ENCODE measurements at regions not wholly inside any gene's neighbourhood (a gene's known extent, or its start where the extent isn't known, plus 50 kb on each side); places are given as distances from the start of the nearest gene placed in this dataset.
"Not testable (repeated sequence)": the region's sequence is repeated elsewhere in the genome, so short reads cannot be mapped to it uniquely, and the experiment has no call there.

DNA sequence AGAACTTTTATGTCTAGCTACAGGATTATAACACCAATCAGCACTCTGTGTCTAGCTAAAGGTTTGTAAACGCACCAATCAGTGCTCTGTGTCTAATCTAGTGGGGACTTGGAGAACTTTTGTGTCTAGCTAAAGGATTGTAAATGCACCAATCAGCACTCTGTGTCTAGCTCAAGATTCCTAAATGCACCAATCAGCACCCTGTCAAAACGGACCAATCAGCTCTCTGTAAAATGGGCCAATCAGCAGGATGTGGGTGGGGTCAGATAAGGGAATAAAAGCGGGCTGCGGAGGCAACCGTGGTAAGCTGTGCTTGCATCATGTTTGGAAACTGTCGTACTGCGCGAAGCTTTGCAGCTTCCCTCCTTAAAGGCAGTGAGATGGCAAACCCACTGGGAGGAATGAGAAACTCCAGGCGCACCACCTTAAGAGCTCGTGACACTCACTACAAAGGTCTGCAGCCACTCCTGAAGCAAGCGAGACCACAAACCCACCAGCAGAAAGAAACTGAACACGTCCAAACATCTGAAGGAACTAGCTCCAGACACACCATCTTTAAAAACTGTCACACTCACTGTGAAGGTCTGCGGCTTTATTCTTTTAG lies 112.1 kb upstream of the DUSP22 start:
- H3K4me3 ChIP-seq = peak overlapping the region; percentile 64
- H3K27me3 ChIP-seq, H4K20me1 ChIP-seq, H3K36me3 ChIP-seq: not testable (repeated sequence)
- peak overlapping the region; percentile 90 for H3K4me2 ChIP-seq
- H3K27ac ChIP-seq = peak overlapping the region; percentile 88
- peaks cover 23% of the 10 kb centered on the region for H3K9me3 ChIP-seq
- H3K9ac ChIP-seq = peak overlapping the region; percentile 74
- TF ChIP-seq Cebpa-rat (IDR thresholded peaks at IDR 0.05) = 0 out of 2 replicates have a peak, but pooled peaks have one; percentile 27
- H3K4me1 ChIP-seq = peaks cover 64% of the 10 kb centered on the region

DNA sequence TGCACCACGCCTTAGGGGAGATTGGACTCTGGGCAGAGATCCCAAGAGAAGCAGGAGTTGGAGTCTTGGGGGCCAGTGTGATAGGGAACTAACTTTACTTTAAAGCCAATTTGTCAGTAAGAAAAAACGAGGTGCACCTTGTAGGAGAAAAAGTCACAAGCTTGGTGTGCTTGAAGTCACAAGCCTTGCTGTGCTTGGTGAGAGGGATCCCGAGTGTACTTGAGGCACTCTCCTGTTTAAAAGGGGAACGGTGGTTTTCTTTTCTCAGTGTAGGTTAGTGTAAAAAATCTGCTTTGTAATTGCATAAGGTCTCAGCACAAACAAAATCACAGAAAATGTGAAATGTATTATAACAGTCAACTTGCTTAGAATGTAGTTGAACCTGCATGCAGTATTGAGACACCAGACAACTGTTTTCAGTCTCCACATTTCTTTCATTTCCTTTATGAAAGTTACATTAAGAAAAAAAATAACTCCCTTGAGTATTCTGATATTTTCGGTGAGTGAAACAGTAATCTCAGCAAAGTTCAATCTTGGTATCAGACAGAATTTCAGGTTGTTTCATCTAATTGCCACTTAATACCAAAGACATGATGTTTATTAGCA lies 111.1 kb upstream of the DUSP22 start:
- Histone ChIP-seq H3K36me3 (0 out of 2 replicates have a peak, but pooled peaks cover 6% of the 10 kb centered on the region), H3K27ac (peak overlapping the region; percentile 88), H3K9me3 (peaks cover 23% of the 10 kb centered on the region), H3K9ac (peak overlapping the region; percentile 74), H3K4me2 (peak overlapping the region; percentile 90), H4K20me1 (no peaks in the 10 kb centered on the region), H3K4me1 (peaks cover 73% of the 10 kb centered on the region), H3K27me3 (no peaks in the 10 kb centered on the region), H3K4me3 (peak overlapping the region; percentile 64)
- no peak; the same call in 1 of the 2 replicates for TF ChIP-seq Cebpa-rat (IDR thresholded peaks at IDR 0.05)

DNA sequence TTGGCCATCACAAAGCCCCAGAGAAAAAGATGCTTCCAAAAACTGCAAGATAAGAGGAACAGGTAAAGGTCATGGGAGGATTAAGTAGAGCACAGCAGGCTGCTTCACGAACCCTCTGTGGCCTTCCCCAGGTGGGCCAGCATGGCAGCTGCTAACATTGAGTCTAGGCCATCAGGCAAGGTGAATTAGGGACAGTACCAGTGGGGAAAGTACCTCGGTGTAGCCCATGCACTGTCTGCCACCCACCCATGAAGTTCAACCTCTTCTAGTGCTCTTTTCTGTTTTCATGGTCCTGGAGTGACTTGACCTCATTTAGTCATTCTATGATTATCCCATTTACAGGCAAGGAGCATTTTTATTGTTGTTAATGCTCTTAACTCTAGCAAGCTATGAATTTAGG lies 108.6 kb upstream of the DUSP22 start:
- H3K27me3 ChIP-seq = no peaks in the 10 kb centered on the region
- H3K4me2 ChIP-seq = peak overlapping the region; percentile 90
- peak overlapping the region; percentile 16; the same call in 1 of the 2 replicates for H3K4me3 ChIP-seq
- H4K20me1 ChIP-seq = no peaks in the 10 kb centered on the region
- H3K36me3 ChIP-seq = 0 out of 2 replicates have a peak, but pooled peaks cover 6% of the 10 kb centered on the region
- H3K9me3 ChIP-seq = peaks cover 15% of the 10 kb centered on the region
- 0 out of 2 replicates have a peak overlapping the region, but pooled peaks have one; percentile 44 for H3K9ac ChIP-seq
- no peak for TF ChIP-seq Cebpa-rat (IDR thresholded peaks at IDR 0.05)
- peaks cover 92% of the 10 kb centered on the region for H3K4me1 ChIP-seq
- H3K27ac ChIP-seq = peak overlapping the region; percentile 83

DNA sequence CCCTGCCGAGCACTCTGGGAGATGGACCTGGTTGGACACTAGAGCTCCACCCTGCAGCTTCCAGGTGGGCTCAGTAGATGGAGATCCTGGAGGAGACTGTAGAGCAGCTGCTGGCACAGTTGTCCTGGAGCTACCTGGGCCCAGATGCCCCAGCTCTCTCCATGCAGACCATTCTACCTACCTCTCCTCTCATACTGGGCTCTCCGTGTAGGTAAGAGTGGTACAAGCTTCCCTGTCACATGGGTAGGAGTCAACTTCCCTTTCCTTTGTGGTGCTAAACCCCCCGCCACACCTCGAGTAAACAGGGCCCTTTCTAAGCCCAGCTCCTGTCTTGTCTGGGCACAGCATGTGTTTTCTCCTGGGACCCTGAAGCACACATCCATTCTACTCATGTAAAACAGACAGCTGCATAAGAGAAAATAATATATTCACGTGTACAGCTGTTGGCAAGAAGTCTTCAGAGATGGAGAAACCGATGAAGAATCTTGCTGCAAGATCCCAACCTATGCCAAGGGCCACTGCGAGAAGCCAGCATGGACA lies 108.1 kb upstream of the DUSP22 start:
- Histone ChIP-seq H3K4me3 (peak overlapping the region; percentile 16; the same call in 1 of the 2 replicates), H3K36me3 (0 out of 2 replicates have a peak, but pooled peaks cover 2% of the 10 kb centered on the region), H3K27me3 (no peaks in the 10 kb centered on the region), H3K9me3 (peaks cover 10% of the 10 kb centered on the region), H3K4me1 (peaks cover 98% of the 10 kb centered on the region), H3K9ac (peak overlapping the region; percentile 44; the same call in 1 of the 2 replicates), H3K4me2 (peak overlapping the region; percentile 90), H4K20me1 (no peaks in the 10 kb centered on the region), H3K27ac (peak overlapping the region; percentile 83)
- no peak for TF ChIP-seq Cebpa-rat (IDR thresholded peaks at IDR 0.05)

DNA sequence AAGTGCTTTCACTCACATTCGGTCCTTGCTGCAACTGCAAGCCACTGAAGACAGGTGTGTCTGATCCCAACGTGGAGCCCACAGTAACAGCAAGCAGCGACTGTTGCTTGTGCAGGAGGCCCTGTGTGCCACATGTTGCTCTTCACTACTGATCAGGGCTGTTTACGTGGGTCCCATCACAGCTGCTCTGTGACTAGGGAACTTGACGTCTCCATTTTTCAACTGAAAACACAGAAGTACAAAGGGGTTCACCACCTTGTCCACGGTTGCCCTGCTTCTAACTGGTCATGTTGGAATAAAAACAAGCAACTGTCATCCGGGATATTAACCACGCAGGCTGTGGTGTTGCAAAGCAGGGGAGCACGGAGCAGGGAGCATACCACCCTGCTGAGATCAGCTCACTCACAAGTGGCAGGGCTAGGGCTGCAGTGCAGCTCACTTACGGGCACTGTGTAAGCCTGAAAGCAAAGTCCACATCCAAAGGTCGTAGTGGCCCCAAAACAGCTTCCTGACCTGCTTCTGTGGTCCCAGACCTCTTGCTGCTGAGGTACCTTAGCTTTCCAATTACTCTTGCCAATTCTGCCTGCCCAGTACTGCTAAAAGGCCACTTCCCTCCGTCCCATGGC lies 105.8 kb upstream of the DUSP22 start:
- H3K4me3 ChIP-seq = no peak overlapping the region; the same call in 1 of the 2 replicates
- no peaks in the 10 kb centered on the region for H3K9me3 ChIP-seq
- no peaks in the 10 kb centered on the region for H3K27me3 ChIP-seq
- no peaks in the 10 kb centered on the region for H4K20me1 ChIP-seq
- H3K9ac ChIP-seq = peak overlapping the region; percentile 55; the same call in 1 of the 2 replicates
- peak overlapping the region; percentile 90 for H3K4me2 ChIP-seq
- no peaks in the 10 kb centered on the region for H3K36me3 ChIP-seq
- no peak for TF ChIP-seq Cebpa-rat (IDR thresholded peaks at IDR 0.05)
- peak overlapping the region; percentile 83 for H3K27ac ChIP-seq
- peaks cover 97% of the 10 kb centered on the region for H3K4me1 ChIP-seq

DNA sequence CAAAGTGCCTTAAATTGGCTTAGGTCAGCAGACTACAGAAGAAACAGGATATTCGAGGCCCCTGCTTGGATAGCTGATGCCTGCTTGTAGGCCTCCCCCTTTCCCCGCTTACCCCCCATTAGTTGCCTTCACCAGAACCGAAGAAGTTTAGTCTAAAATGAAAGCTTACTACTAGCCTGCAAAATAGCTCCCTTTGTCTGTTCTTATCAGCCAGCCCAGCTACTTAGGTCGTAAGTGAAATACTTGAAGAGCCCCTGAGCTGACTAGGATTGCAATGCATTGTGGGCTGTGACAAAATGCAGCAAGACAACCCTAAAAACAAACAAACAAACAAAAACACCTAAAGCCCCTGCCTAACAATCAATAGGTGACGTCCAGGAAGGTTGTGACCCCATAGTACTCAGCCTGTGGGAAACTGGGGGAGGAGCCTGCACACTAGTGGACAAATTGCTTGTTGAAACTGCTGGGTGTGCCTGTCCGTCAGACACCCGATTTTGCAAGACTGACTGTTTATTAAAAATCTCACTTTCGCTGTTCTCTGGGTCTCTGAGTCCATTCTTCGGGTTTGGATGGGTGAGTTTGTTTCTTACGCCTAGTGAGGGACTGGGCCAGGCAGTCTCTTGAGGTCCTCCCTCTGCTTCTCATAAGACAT lies 105.0 kb upstream of the DUSP22 start:
- TF ChIP-seq Cebpa-rat (IDR thresholded peaks at IDR 0.05) = no peak
- peak overlapping the region; percentile 90 for H3K4me2 ChIP-seq

DNA sequence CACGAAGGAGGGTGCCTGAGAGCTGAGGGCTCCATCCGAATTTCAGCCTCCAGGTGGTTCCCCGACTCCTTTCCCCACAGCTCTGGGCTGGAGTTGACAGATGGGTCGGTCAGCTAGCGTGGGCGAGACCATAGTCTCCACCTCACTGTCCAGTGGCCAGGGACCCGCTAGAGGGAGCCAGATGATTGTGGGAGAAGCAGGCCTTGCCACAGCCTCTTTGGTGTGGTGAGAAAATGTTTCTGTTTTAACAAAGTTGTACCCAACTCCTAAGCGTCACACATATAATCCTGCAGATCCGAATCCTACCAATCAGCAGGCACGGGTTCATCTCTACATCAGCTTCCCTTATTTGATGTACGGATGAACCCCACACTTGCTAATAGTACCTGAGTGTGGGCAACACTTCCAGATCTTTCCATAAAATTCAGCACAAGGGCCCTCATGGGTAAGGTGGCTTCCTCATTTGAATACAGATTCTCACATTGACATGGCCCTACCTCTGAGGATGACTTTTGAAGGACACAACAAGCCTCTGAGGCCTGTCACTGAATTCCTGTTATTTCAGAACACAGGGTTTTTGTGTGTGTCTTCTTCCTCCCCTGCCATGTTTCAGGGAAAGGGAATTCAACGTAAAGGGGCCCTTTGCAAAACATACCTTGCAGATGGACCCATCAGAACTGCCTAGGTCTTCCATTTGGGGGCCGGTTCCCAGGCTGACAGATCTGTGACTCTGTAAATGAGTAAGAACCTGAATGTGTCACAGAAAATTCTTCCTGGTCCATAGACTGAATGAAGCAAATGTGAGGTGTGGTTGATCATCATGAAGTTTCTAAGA lies 103.2 kb upstream of the DUSP22 start:
- Histone ChIP-seq H3K27ac (0 out of 2 replicates have a peak overlapping the region, but pooled peaks have one; percentile 66), H3K9me3 (no peaks in the 10 kb centered on the region), H4K20me1 (no peaks in the 10 kb centered on the region), H3K36me3 (no peaks in the 10 kb centered on the region), H3K4me2 (peak overlapping the region; percentile 81), H3K4me3 (no peak overlapping the region), H3K9ac (peak overlapping the region; percentile 43), H3K27me3 (no peaks in the 10 kb centered on the region), H3K4me1 (peaks cover 82% of the 10 kb centered on the region)
- no peak for TF ChIP-seq Cebpa-rat (IDR thresholded peaks at IDR 0.05)

More for the DNA sequence above, 105.0 kb upstream of the DUSP22 start:
- Histone ChIP-seq H3K27me3 (no peaks in the 10 kb centered on the region), H3K9me3 (no peaks in the 10 kb centered on the region), H3K4me1 (peaks cover 88% of the 10 kb centered on the region), H3K4me3 (no peak overlapping the region), H4K20me1 (no peaks in the 10 kb centered on the region), H3K9ac (peak overlapping the region; percentile 55; the same call in 1 of the 2 replicates), H3K36me3 (no peaks in the 10 kb centered on the region), H3K27ac (peak overlapping the region; percentile 83)

DNA sequence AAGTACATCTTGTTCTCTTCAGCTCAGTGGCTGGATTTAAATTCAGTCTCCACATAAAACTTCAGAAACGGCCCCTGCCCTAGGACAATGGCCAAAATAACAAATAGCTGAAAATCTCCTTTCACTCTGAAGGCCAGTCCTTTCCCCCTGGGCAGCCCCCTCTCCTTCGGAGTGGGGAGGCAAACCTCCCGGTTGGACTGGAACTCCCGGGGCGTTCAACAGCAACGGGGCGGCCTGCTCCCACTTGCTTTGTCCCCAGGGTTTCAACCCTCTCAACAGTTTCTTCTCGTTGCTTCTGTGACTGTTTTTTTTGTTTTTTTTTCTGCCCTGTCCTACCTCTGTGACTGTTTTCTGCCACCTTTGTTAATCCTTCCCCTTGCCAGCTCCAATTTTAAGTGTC lies 102.6 kb upstream of the DUSP22 start:
- no peak for TF ChIP-seq Cebpa-rat (IDR thresholded peaks at IDR 0.05)
- no peak overlapping the region for H3K4me3 ChIP-seq
- no peaks in the 10 kb centered on the region for H4K20me1 ChIP-seq
- peak overlapping the region; percentile 81 for H3K4me2 ChIP-seq
- peak overlapping the region; percentile 66 for H3K27ac ChIP-seq
- peak overlapping the region; percentile 43 for H3K9ac ChIP-seq
- no peaks in the 10 kb centered on the region for H3K9me3 ChIP-seq
- H3K36me3 ChIP-seq = no peaks in the 10 kb centered on the region
- peaks cover 82% of the 10 kb centered on the region for H3K4me1 ChIP-seq
- H3K27me3 ChIP-seq = no peaks in the 10 kb centered on the region
